Heart right ventricle (tissue), 16 donors: ENCODE measurements at regions not wholly inside any gene's neighbourhood (a gene's known extent, or its start where the extent isn't known, plus 50 kb on each side); places are given as distances from the start of the nearest gene placed in this dataset.

Source experiments
- ATAC-seq, 8 donors: fragments of 200-7000 bp; cut with Tn5 transposase; one replicate each; pipeline ENCODE4 v1.9.1; 2020; ENCODE audit warnings: mild to moderate bottlenecking in 8 of 8, moderate library complexity in 8 of 8, moderate number of reproducible peaks in 1 of 8
- DNase-seq, 2 donors: peaks; one replicate each; pipeline ENCODE4 v3.0.0-alpha.2; 2020
- H3K27ac ChIP-seq, 10 donors: fragments of 200-600 bp; sonication (generic) in 2 of 10; one replicate each; pipeline versions ENCODE4 v1.5.0 to v1.8.0; 2020 to 2022; ENCODE audit warnings: mild to moderate bottlenecking in 3 of 10
- H3K27me3 ChIP-seq, 7 donors: fragments of 200-600 bp; one replicate each; pipeline ENCODE4 v1.8.0; 2021 to 2022; ENCODE audit warnings: mild to moderate bottlenecking in 2 of 7
- H3K36me3 ChIP-seq, 9 donors: fragments of 200-600 bp; sonication (generic) in 1 of 9; one replicate each; pipeline versions ENCODE4 v1.5.0 to v1.8.0; 2020 to 2022; ENCODE audit warnings: mild to moderate bottlenecking in 2 of 9
- H3K4me1 ChIP-seq, 9 donors: fragments of 200-600 bp; sonication (generic) in 1 of 9; one replicate each; pipeline versions ENCODE4 v1.5.0 to v1.8.0; 2020 to 2022; ENCODE audit warnings: mild to moderate bottlenecking in 4 of 9
- H3K4me3 ChIP-seq, 10 donors: fragments of 200-600 bp; sonication (generic) in 2 of 10; one replicate each; pipeline versions ENCODE4 v1.5.0 to v1.8.0; 2020 to 2022; ENCODE audit warnings: mild to moderate bottlenecking in 7 of 10, moderate library complexity in 2 of 10
- H3K9me3 ChIP-seq, 11 donors: fragments of 200-600 bp in 10 of 11; sonication (generic) in 2 of 11; one replicate each; pipeline versions ENCODE4 v1.5.0 to v1.8.0; 2013 to 2022; ENCODE audit warnings: mild to moderate bottlenecking in 2 of 11, control low read depth in 1 of 11, moderate library complexity in 1 of 11
- CTCF ChIP-seq, 9 donors: fragments of 200-600 bp; sonication (generic) in 2 of 9; IDR thresholded peaks; one replicate each; pipeline versions ENCODE4 v1.5.0 to v1.8.0; 2021 to 2022; ENCODE audit warnings: antibody characterized with exemption in 9 of 9, mild to moderate bottlenecking in 5 of 9, moderate library complexity in 1 of 9
- WGBS, 2 donors: extraction: QIAGEN DNeasy Blood & Tissue Kit; methylation state at CpG; one replicate each; pipeline ENCODE4 v1.1.7; 2013; ENCODE audit warnings: inconsistent platforms in 1 of 2; 5-methylcytosine and 5-hydroxymethylcytosine counted together
- intact Hi-C, 10 donors: fragments of 100-400 bp; cut with DNase I; formaldehyde crosslinking; loops; one replicate each; pipeline versions ENCODE4 v1.11.1 to v1.14.2; 2022
- donor health status: Arrhythmogenic right ventricular cardiomyopathy.
- donor health status: ischemic (EF 13 %, LVEDD 7.1; RV severe dilation, severe dysfunction).
- donor health status: healthy with polysubstance abuse.
- donor health status: DM: no; HTN: yes; CAD: no.
- donor health status: DM: no; HTN: no; CAD: no.
- donor health status: ischemic (EF 25% LVEDD 6.9; RV normal size, moderate dysfunction).
- donor health status: ischemic (EF 25% LVEDD 5.7; RV mildly dilated, moderate dysfunction).
- donor health status: healthy.
- donor health status: DM: yes; HTN: yes; CAD: no.
- donor health status: Ischemic cardiomyopathy.
- donor health status: ischemic (EF 35%, LVEDD 5.7; RV mildly dilated, moderate dysfunction).
- donor health status: nonischemic (EF 11% LVEDD 7.7; RV severe dilation, severe dysfunction).
- donor health status: DM: yes; HTN: yes; CAD: no.
- donor health status: PGD.
- donor health status: ischemic (EF 29% LVEDD 5.4; RV normal size, mild dysfunction).
- donor health status: nonischemic (EF 23%, LVEDD 6.1; RV moderate dilation, normal function).

DNA sequence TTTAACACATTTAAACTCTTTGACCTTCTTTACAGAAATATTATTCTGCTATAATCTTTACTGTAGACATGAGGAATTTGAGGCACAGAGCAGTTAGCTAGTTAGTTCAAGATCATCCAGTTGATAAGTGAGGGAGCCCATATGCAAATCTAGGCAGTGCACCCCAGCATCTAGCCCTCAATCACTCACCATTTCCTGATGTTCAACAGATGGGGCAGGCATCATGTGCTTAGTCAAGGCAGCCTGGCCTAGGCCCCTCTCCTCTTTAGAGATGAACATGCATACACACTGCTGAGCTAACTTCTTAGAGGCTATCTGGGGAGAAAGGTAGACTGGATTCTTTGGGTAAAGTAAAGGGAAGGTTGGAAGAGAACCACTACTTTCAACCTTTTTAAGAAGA lies 206.8 kb upstream of the SLC24A2 start:
- Histone ChIP-seq H3K4me3 (no peak overlapping the region), H3K27ac (no peak overlapping the region), H3K36me3 (no peaks in the 10 kb centered on the region), H3K27me3 (no peaks in the 10 kb centered on the region), H3K4me1 (peaks cover 0 to 23% (median 0%) of the 10 kb centered on the region in 9 donors), H3K9me3 (no peaks in the 10 kb centered on the region)
- no peak for TF ChIP-seq CTCF (IDR thresholded peaks at IDR 0.05)
- DNase-seq, result no peak
- intact Hi-C loops, result loop anchor here in 1 of 10 donors (10.0 kb wide), 1 partner anchor 269 kb away; no protein-coding TSS in a partner anchor
- no peak for ATAC-seq

DNA sequence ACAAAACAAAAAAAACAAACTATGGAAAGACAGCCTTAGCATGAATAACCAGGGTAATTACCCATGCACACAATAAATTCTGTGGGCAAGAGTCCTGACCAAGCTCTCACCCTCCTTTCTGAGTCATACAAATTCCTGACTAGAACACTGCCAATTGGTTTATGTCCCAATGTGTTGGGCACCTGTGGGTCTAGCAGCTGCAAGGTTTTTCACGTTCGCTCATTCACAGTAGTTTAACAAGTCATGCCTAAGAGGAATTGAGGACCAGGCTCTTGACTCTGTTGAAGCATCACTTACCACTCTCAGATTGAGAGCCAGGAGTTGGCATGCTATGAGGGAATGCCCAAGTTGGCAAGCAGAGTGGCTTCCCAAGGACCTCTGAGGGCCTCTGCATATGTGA lies 205.5 kb upstream of the SLC24A2 start:
- TF ChIP-seq CTCF (IDR thresholded peaks at IDR 0.05), result no peak
- WGBS, 2 donors, result 83 to 93% methylated on average over 2 of the region's 2 CpGs

DNA sequence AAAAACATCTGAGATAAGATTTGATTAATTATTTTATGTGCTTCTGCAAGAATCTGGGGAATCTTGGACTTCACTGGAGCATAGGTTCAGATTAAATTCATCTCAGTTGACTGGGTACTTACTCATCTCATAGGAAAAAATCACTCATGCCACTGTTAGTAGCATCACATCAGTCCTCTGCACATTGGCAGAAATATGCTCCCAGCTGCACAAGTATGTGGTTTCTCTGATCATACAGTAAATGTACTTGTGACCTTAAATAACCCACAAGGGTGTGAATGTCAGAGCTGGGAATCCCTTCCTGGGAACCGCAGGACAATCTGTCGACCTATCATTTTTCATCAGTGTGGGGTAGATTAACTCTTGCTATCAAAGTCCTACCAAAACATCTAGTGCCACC lies 203.7 kb upstream of the SLC24A2 start:
- DNase-seq, result no peak
- H3K27me3 ChIP-seq, result no peaks in the 10 kb centered on the region
- intact Hi-C loops, result loop anchor here in 1 of 10 donors (10.0 kb wide), 1 partner anchor 272 kb away; no protein-coding TSS in a partner anchor
- no peaks in the 10 kb centered on the region for H3K4me1 ChIP-seq
- no peak for TF ChIP-seq CTCF (IDR thresholded peaks at IDR 0.05)
- no peak overlapping the region for H3K27ac ChIP-seq
- no peak for ATAC-seq
- H3K36me3 ChIP-seq, result no peaks in the 10 kb centered on the region
- 29 to 33% methylated on average over 2 of the region's 2 CpGs for WGBS, 2 donors
- H3K9me3 ChIP-seq, result no peaks in the 10 kb centered on the region
- H3K4me3 ChIP-seq, result no peak overlapping the region

More for the DNA sequence above, 205.5 kb upstream of the SLC24A2 start:
- Histone ChIP-seq H3K36me3 (no peaks in the 10 kb centered on the region), H3K27me3 (no peaks in the 10 kb centered on the region), H3K27ac (no peak overlapping the region), H3K9me3 (no peaks in the 10 kb centered on the region), H3K4me1 (peaks cover 0 to 16% (median 0%) of the 10 kb centered on the region in 9 donors), H3K4me3 (no peak overlapping the region)
- intact Hi-C loops, result loop anchor here in 1 of 10 donors (10.0 kb wide), 1 partner anchor 271 kb away; no protein-coding TSS in a partner anchor
- DNase-seq (no peak), ATAC-seq (no peak)

DNA sequence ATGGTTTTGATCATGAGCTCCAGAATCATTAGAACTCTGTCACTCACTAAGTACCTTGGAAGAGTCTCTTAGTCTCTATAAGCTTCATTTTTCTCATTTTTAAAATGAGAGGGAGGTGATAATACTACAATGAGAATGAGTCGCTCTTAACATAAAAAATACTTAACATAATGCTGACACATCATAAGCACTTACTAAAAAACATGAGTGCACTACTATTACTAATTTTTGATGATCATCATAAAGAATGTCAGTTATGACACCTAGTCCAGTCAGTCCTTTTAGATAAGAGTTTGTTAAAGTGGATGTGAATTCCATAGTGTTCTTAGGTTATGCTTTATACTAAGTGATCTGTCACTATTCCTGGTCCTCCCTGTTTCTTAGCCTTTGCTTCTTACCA lies 200.4 kb upstream of the SLC24A2 start:
- intact Hi-C loops, result no loop called here
- Histone ChIP-seq H3K27me3 (no peaks in the 10 kb centered on the region), H3K9me3 (peaks cover 0 to 9% (median 0%) of the 10 kb centered on the region in 11 donors), H3K4me1 (no peaks in the 10 kb centered on the region), H3K4me3 (no peak overlapping the region), H3K27ac (no peak overlapping the region), H3K36me3 (no peaks in the 10 kb centered on the region)
- DNase-seq, result no peak
- no peak for ATAC-seq
- 95 to 96% methylated on average over 1 of the region's 1 CpG for WGBS, 2 donors
- no peak for TF ChIP-seq CTCF (IDR thresholded peaks at IDR 0.05)
